ENCODE measurements at regions not wholly inside any gene's neighbourhood (a gene's known extent, or its start where the extent isn't known, plus 50 kb on each side); places are given as distances from the start of the nearest gene placed in this dataset.

GRCh38 chr19:31913103-31913661, 432.2 kb upstream of the ZNF507 start:
- Histone ChIP-seq H2BK20ac (ENCODE audit: low read length) (no peak overlapping the region), H3K36me3 (ENCODE audit: control insufficient read depth in 2 of 4, insufficient read depth in 4 of 4, low read length in 3 of 4) (no peaks in the 10 kb centered on the region), H3K27me3 (replicated peaks in 1 of 4; ENCODE audit: control insufficient read depth in 3 of 4, extremely low read depth in 1 of 4, insufficient read depth in 3 of 4, low read length in 3 of 4) (no peaks in the 10 kb centered on the region), H2AK5ac (ENCODE audit: low read depth, low read length) (no peak overlapping the region), H2BK120ac (replicated peaks; ENCODE audit: low read depth, low read length) (no peak overlapping the region), H2BK12ac (ENCODE audit: low read depth, low read length) (no peak overlapping the region), H3K9ac (replicated peaks in 1 of 4; ENCODE audit: extremely low read depth in 1 of 4, low read depth in 3 of 4, low read length in 3 of 4) (no peak overlapping the region), H3K18ac (ENCODE audit: extremely low read depth, low read length) (no peak overlapping the region), H2AFZ (ENCODE audit: low read length) (no peak overlapping the region), H3K9me3 (ENCODE audit: insufficient read depth in 2 of 2, low read depth in 1 of 2, low read length in 1 of 2) (no peaks in the 10 kb centered on the region), H3K79me2 (ENCODE audit: control insufficient read depth in 1 of 2, insufficient read depth in 2 of 2, low read length in 2 of 2) (no peaks in the 10 kb centered on the region), H3K4me1 (replicated peaks in 1 of 4; ENCODE audit: control insufficient read depth in 3 of 4, insufficient read depth in 4 of 4, low read length in 3 of 4) (no peaks in the 10 kb centered on the region; a peak in 1 of 7 replicates), H3K14ac (ENCODE audit: insufficient read length) (no peak overlapping the region), H3K4me2 (ENCODE audit: insufficient read depth in 1 of 2, low read depth in 2 of 2, low read length in 2 of 2) (no peak overlapping the region), H3K23me2 (ENCODE audit: low read depth, low read length) (no peaks in the 10 kb centered on the region), H3K56ac (replicated peaks; ENCODE audit: insufficient read length, low read depth, low read length) (no peak overlapping the region), H4K20me1 (replicated peaks in 1 of 2; ENCODE audit: control insufficient read depth in 1 of 2, insufficient read depth in 2 of 2, low read length in 2 of 2) (no peaks in the 10 kb centered on the region), H4K8ac (ENCODE audit: extremely low read depth, insufficient read depth, low read length) (no peak overlapping the region), H4K91ac (replicated peaks; ENCODE audit: insufficient read length, low read length) (no peak overlapping the region), H2BK5ac (ENCODE audit: low read depth, low read length) (no peak overlapping the region), H3K4ac (replicated peaks; ENCODE audit: insufficient read length, low read depth, low read length) (no peak overlapping the region), H3K23ac (ENCODE audit: insufficient read length) (no peak overlapping the region), H3K4me3 (ENCODE audit: extremely low read depth in 1 of 4, insufficient read depth in 2 of 4, low read depth in 3 of 4, low read length in 4 of 4) (no peak overlapping the region), H2BK15ac (ENCODE audit: low read length) (no peak overlapping the region), H3K79me1 (ENCODE audit: low read depth, low read length) (no peaks in the 10 kb centered on the region), H3K27ac (ENCODE audit: low read depth, low read length) (no peak overlapping the region), H4K5ac (ENCODE audit: insufficient read length, low read depth, low read length) (no peak overlapping the region)
- POLR2A ChIA-PET (ENCODE audit: partially characterized antibody) = no interaction called here
- no peak for TF ChIP-seq EGR1 (IDR thresholded peaks at IDR 0.05; ENCODE audit: borderline replicate concordance, low read depth, low read length)
- peak; percentile 62; the same call in 1 of the 2 replicates for TF ChIP-seq TBP (IDR thresholded peaks at IDR 0.05; ENCODE audit: low read depth, low read length)
- CTCF ChIA-PET (ENCODE audit: partially characterized antibody) = no interaction called here
- WGBS, 2 experiments (ENCODE audit: extremely low coverage in 1 of 2, insufficient coverage in 1 of 2, insufficient read length in 1 of 2, insufficient replicate concordance in 2 of 2, low coverage in 1 of 2, low lambda C conversion rate in 2 of 2, missing lambda C conversion rate in 1 of 2) = 75% methylated on average over 7 of the region's 7 CpGs; no CpG with 5 or more reads in 1 of the 2 experiments
- FAIRE-seq (no peak), DNase-seq (ENCODE audit: low read depth in 1 of 2, low spot score in 2 of 2) (no peak)
